Daoy (cell line): ENCODE measurements at regions not wholly inside any gene's neighbourhood (a gene's known extent, or its start where the extent isn't known, plus 50 kb on each side); places are given as distances from the start of the nearest gene placed in this dataset.

Experiments used
- DNase-seq: peaks from one replicate; pipeline ENCODE4 v3.0.0-alpha.2; 2015; ENCODE audit warnings: low read depth

DNA sequence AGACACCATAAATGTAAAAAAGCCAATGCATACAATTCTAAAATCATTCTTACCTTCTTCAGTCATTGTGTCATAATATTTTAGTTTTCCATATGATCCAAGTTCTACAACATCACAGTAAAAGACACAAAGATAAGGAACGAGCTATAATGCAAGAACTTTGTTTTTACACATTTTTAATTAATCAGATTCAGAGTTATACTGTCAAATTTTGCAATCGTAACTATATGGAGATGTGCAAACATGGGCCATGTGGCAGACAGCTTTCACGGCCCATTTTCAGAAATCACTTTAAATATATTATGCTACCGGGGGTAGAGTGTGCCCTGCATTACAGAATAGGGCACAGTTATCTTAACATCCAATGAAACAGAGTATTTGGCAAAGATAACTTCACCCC is 188.4 kb downstream of the ACER2 start:
- no peak for DNase-seq

DNA sequence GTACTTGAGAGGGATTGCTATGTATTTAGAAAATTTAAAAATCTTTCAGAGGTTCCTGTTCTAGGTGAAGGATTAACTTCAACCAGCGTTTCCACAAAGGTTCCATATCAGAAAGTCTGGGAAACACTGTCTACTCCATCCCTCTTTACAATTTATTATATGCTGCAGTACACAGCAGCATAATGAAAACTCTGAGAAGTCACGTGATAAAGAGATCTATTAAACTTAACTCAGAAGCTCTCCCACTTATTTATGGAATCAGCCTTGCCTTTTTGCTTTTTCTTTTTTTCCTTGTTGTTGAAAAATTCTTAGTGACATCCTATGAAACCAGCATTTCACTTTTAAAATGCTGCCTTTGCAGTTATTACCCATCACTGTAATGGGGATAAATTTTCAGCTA is 186.2 kb downstream of the ACER2 start:
- DNase-seq, result no peak

DNA sequence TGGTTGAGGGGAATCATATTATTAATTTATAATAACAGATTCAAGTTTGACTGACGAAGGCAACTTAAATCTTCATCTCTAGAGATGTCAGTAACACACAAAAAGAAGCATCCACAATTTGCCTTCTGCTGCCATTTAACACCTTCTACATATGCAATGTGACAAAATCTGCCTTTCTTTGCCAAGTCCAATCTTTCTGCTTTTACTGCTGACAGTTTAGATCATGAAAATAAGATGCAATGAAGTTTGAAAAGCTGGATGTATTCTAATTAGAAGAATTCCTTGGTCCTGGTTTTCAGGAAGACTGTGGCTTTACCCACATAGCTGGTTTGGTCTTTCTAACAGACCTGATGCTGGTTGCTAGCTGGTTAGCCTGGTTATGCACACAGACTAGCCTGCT is 178.9 kb downstream of the ACER2 start:
- DNase-seq, result no peak

DNA sequence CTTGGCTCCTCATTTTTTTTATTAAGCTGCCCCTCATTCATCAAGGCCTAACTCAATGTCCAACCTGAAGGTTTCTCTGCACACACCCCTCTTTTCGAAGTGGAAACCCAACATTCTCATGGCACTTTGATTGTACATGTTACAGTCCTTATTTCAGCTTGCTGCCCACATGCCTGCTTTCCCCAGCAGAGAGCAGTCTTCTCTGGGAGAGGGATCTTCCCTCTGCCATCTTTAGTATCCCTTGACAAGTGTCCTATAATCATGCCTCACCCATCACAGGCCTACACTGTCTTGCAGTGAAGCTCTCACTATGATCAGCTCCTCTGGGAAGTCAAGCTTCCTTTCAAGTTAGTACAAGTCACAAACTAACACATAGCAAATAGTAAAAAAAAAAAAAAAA is 175.1 kb downstream of the ACER2 start:
- DNase-seq, result no peak

DNA sequence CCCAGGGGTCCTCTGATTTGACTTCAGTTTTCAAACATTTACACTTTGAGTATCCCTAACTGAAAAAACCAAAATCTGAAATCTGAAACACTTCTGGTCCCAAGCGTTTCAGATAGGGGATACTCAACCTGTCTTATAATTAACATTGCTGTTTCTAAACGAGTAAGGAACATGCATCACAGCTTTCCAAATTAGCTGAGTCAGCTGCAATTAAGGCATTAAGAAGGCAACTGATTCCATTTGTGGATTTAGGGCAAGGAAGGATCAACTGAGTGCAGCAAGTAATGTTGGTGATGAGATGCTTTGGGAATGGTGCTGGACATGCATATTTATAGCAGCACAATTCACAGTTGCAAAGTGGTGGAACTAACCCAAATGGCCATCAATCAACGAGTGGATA is 168.6 kb downstream of the ACER2 start:
- no peak for DNase-seq

DNA sequence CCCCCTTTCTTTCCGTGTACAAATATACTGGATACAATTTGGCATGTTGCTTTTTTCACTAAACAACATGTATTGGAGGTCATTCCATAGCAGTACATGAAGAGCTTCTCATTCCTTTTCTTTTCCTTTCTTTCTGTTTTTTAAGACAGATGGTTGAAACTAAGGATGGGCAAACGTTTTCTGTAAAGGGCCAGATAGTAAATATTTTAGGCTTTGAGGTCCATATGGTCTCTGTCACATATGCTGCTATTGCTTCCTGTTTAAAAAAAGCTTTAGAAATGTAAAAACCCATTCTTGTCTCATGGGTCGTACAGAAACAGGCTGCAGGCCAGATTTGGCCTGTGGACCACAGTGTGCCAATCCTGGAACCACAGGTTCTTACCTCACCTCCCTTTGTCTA is 160.1 kb downstream of the ACER2 start:
- no peak for DNase-seq

DNA sequence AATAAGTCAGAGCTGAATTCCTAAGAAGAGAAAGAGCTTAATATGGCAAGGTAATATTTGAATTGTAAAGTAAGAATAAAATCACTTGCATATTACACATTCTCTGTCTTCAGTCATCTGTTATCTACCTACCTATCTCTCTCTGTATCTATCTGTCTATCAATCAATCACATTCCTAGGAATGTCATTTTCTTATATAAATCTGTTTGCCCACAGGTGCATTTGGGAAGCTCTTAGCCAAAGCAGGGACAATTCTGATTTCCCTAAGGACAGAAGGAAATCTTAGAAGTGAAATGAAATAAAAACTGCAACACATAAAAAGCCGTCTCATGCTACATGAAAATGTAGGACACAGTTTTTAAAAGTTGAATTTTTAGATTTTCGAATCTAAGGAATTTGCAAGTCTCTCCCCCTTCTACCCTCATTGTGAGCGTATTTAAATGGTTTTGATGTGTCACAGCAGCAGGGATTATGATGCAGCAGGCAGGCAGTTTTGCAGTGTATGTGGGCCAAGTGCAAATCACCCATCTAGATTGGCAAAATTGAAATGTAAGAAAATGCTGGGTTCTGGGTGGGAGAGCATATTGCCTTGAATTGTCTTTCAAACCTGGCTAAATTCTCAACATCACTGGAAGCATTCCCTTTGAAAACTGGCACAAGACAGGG is 155.7 kb downstream of the ACER2 start:
- DNase-seq, result no peak

DNA sequence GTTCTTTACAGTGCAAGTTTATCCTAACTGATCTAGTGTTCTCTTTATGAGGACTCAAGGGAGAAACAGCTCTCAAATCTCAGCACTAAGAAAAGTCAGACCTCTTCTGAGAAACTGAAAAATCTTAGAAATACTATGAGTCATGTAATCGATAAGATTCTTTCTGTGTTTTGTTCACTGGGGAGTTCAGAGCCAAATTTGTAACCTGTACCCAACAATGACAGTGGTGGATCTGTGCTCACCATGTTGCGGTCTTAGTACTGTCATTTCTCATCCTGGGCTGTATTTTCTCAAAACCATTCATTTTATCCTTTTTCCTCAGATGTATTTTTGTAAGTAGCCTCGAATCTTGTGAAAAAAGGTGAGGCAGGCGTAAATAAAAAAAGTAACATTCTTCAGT is 146.4 kb downstream of the ACER2 start:
- DNase-seq, result no peak

DNA sequence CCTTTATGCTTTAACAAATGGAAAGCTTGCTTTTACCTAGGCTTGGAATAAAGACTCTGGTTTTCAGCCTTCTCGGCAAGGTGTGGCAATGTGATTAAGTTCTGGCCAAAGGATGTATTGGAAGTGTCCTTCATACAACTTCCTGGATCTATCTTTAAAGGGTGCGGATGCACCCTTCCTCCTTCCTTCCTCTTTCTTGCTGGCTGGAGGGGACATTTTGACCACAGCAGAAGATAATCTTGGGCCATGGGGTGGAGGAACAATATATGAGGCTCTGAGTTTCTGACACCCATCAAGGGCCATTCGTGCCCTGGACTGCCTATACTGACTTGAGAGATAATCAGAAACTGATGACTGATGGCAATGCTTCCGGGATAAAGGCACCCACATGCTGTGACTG is 145.7 kb downstream of the ACER2 start:
- DNase-seq, result no peak

DNA sequence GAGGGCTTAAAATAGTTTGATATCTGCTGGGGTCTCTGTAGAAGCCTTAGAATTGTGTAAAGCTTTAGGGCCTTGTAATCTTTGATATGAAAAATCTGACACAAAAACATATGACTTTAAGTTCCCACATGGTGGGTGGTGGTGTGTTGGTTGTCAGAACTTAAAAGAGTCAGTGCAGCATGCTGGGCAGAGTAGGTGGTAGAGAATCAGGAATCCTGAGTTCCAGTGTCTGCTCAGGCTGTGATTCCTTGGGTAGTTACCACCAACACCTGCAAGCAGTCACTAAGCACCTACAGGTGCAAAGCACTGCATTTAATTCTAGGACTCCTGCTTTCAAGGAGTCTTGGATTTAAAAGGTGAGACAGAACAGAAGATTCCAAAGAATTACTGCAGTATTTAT is 144.6 kb downstream of the ACER2 start:
- DNase-seq, result no peak

DNA sequence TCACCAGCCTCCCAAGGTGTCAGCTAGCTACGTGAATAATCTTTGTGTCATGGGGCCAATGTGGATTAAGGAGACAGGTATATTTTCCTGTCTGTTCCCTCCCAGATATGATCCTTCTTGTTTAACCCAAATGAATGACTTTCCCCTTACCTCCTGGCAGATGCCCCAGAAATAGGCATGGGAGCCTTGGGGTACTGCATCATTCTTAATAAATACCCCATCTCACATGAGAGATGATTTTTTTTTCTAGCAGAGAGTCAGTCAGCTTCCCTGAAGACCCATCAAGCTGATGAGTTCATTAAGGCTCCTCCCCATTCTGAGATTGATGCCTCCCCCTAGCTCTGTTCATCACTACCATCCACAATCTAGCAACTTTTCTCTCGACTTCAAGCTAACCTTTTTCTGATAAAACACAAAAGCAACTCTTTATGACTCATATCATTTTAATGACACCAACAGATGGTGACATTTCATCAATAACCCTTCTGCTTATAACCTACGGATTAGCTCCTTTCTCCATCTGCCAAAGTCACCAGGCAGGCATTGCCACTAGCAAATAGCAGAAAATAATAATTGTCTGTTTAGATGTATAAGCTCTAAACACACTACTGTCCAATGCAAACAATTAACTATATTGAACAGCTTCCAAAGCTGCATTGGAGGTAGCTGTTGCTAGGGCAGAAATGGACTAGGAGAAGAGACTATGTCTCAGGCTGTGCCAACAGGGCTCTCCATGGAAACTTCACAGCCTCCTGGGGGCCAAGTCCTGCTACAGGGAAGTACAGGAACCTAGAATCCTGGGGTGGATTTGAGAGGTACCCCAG is 143.7 kb downstream of the ACER2 start:
- no peak for DNase-seq

DNA sequence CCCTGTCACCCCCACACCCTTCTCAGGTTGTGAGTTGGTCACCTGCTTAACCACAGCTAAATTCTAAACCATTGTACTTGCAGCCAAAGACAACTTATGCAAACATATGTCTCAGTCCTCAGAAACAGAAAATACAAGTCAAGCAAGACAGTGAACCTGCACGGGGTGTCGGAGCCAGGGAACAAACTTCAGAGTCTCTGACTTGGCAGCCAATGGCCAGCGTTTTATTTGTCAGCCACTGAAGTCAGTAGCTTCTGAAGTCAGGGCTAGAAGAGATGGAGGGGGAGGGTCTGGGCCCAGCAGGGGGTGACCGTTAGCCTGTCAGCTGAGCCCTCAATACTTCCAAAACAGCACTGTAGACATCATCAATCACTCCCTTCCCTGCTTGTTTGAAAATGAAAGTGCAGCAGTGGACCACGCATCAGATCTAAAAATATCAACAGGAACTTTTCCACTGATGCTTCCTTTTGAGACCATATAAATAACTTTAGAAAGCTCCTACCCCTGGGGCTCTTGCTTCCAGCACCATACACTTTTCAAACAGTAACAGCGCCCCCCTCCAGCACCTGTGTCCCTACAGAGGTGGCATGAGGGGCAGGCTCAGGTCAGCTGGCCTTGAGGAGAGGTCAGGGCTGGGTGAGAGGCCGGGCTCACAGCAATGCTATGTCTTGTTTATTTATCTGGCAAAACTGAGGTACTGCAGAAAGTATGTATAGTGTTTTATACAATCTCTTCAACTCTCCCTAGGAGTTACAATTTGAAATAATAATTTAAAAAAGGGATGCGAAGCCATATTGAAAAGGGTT is 142.5 kb downstream of the ACER2 start:
- DNase-seq, result no peak

DNA sequence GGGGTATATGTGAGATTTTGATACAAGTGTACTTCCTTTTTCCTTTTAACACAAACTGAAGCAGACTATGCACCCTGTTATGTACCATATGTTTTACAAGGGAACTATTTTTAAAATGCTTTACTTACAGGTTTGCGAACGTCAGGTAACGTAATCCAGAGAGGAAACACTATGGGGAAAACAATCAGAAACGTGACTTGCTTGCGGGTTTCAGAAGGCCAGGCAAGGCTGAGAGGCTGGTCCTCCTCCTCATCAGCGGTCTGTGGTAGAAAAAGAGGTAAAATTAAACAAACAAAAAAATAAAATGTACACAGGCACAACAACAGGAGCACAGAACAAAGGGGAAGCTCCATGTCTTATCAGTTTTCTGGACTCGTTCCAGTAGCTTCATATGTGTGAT is 141.2 kb downstream of the ACER2 start:
- no peak for DNase-seq

DNA sequence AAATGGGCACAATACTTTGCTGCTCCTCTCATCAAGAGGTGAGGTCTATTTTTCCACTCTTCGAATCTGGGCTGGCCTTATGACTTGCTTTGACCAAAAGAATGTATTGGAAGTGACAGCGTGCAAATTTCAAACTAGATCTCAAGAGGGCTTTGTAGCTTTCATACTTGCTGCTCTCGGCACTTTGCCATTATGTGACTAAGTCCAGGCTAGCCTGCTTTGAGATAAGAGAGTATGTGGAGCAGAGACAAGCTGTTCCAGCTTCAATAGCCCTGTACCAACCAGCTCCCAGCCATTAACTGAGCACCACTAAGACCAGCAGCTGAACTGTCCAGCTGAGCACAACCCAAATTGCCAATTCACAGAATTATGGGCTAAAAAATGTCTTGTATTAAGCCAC is 124.6 kb downstream of the ACER2 start:
- DNase-seq, result peak; percentile 26

DNA sequence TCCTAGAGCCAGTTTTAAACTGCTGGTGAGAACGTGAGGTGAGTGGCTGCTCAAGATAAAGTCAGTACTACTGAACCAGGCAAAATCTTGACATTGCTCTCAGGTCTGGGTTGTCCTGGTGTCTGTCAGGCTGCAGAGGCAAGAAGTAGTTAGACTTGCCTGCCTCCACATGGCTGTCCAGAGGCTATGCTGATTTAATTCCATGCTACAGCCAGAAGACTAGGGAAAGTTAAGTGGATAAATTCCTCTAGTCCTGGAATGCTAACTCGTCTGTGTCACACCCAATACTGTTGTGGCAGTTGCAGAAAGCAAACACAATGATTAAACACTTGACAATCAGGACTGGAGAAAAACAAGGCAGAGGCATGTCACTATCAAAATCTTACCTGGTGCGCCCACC is 118.9 kb downstream of the ACER2 start:
- DNase-seq, result no peak

DNA sequence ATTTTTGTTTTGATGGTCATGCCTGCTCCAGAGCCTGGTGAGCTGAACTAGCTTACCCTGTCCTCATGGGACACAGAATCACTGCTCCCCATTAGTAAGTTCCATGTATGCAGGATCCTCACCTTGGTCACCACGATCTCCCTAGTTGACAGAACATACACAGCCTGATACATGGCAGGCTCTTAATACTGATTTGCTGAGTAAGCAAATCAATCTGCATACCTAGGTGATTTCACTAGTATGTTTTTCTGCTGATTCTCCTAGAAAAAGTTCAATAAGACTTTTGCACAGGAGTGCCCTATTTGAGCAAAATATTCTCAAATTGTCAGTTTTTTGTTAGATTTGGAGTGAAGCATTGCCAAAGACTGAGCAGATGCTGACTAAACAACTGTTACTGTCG is 113.7 kb downstream of the ACER2 start:
- no peak for DNase-seq

DNA sequence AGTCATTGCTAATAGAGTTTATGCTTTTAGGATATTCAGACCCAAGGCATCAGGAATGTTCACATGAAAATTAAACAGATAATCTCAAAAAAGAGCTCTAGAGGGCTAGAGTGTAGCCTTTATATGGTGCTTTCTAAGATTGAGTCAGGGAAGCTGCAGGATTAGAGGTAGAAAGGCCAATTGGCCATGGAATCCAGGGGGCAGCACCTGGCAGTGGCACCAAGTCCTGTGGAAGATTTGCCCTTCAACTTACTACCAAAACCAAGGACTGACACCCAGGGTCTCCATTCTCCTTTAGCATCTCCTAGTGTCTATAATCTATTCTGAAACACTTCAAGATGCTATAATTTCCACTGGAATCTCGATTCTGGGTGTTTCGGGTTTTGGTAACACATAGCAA is 112.4 kb downstream of the ACER2 start:
- DNase-seq, result no peak

DNA sequence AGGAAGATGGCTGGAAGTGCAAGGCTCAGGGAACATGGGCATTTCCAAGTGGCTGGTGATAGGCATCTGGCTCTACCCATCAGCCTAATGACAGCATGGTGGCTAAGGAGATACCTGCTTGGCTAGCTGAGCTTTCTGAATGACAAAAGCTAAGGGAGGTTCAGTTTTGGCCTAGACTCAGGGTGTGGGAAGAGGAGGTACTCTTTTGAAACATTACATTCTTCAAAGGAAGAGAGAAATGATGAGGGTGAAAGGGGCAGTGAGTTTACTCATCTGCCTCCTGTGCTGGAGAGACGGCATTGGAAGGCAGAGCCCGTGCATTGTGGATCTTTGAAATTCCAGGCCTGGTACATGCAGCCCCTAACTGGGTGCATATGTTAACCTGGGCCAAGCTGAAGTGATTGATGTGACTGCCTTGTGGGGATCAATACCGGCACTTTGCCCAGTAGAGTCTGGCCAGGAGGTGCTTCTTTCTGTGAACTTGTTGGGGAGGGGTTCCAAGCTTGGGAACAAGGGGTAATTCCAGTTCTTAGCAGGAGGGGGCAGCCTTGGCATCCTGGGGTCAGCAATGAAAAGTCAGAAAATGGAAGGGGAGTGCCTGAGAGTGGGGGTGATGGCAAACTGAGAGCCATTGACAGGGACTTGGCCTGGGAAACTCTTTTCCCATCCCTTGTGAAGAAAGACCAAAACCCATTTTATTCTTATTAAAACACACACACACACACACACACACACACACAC is 108.6 kb downstream of the ACER2 start:
- no peak for DNase-seq

DNA sequence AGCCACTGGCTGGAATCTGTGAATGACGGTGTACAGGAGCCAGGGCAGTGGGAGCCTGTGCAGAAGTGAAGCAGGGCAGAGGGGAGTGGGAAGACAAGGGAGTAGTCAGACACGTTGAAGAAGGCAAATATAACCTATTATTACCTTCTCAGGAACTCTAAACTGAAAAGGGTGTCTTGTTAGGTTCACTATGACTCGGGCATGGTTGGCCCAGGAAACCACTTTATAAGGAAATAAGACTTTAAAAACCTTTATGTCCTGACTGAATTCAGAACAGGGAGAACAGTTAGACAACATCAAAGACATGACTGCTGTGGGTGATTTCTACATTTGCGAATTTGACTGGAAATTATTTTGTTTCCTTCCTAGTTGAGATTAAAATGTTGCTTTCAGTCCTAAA is 107.5 kb downstream of the ACER2 start:
- no peak for DNase-seq

DNA sequence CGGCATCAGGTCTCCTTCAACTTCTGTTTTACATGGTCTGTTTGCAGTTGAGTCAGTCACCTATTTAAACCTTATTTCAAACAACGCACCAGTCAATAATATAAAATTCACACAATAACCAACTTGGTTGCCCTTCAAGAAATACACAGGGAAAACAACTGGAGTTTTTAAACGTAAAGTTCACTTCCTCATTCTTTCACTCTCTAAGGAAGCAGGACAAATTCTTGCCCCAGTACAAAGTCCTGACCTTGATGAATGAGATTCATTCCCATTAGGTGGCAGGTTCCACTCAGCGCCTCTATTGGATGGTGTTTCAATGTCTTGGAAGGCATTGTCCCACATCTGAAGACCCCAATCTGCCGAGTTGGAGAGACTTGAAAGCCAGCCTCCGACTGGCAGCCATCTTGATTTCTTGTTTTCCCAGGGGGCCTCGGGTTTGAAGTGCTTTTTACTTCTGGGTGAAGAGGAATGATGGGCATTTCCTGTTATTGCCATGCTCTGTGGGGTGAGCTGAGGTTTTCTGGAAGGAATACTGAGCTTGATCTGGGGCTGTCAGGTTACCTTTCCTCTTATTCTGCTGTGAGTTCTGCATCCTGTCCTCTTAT is 105.0 kb downstream of the ACER2 start:
- DNase-seq, result no peak

DNA sequence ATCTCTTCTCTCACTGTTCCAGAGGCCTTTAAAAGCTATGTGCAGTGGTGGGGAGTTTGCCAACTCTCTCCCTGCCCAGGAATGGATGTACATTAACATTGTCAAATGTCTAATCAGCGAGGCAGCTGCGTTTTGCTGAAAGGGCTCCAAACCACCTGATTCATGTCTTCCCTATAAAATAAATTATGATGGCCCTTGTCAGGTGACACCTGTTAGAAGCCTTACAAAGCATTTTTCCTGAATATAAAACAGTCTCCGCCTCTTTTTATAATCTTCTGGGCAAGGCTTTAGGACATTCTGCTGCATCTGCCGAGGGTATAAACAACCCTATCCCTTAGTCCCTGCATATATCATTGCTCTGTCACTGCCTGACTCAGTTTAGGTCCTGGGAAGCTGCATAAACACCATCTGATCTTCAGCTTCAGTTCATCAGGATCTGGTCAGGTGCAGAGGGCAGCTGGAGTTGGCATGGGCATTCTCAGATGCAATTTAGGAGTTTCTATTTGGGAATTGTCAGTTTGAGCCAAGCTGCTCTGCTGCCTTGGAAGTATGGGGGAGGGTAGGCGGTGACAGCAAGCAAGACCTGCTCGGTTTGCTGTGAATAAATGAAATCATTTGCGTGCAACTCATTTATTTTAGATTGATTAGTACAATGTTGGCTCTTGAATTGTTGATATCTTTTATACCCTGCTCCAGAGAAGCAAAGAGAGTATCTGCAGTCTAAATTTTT is 103.5 kb downstream of the ACER2 start:
- no peak for DNase-seq
